ENCODE measurements at regions not wholly inside any gene's neighbourhood (a gene's known extent, or its start where the extent isn't known, plus 50 kb on each side); places are given as distances from the start of the nearest gene placed in this dataset.

DNA sequence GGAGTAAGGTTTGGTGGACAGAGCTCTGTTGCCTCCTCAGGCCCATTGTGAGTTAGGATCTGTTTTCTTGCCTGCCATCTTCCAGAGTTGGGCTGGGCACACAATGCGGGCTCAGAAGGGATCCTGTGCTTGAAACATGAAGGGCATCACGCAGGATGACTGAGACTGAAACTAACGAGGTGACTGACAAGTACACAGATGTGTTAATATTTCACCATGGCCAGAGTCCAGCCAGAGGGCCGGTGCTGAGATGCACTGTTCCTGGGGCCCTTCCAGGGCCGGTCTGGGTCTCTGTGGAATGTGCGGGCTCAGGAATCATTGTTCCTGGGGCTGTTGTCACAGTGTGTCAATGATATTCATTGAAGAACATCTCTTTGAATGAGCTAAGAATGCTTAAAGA lies 163.7 kb downstream of the URI1 start:
- no peak overlapping the region for H4K5ac ChIP-seq (ENCODE audit: low read depth, low read length)
- no peak overlapping the region for H3K14ac ChIP-seq (replicated peaks; ENCODE audit: low read depth, low read length)
- H3K4me1 ChIP-seq (ENCODE audit: control insufficient read depth, insufficient read depth, low read length): no peaks in the 10 kb centered on the region
- H3K79me1 ChIP-seq (ENCODE audit: low read depth in 1 of 2, low read length in 2 of 2): no peaks in the 10 kb centered on the region
- no peak overlapping the region for H4K91ac ChIP-seq (ENCODE audit: insufficient read depth, low read depth, low read length)
- dilution Hi-C loops (cut with HindIII; ENCODE audit: low sequenced_read_pairs, unreplicated experiment): no loop called here
- no peaks in the 10 kb centered on the region for H3K36me3 ChIP-seq (ENCODE audit: control insufficient read depth, insufficient read depth, low read length)
- no peak overlapping the region for H4K8ac ChIP-seq (ENCODE audit: low read depth in 2 of 2, low read length in 2 of 2)
- no peak overlapping the region for H3K56ac ChIP-seq (ENCODE audit: extremely low read depth, insufficient read depth, low read length)
- TF ChIP-seq, protein P1, sequence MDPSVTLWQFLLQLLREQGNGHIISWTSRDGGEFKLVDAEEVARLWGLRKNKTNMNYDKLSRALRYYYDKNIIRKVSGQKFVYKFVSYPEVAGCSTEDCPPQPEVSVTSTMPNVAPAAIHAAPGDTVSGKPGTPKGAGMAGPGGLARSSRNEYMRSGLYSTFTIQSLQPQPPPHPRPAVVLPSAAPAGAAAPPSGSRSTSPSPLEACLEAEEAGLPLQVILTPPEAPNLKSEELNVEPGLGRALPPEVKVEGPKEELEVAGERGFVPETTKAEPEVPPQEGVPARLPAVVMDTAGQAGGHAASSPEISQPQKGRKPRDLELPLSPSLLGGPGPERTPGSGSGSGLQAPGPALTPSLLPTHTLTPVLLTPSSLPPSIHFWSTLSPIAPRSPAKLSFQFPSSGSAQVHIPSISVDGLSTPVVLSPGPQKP (IDR thresholded peaks at IDR 0.05; ENCODE audit: borderline replicate concordance, low read depth, low read length): no peak
- TF ChIP-seq CHD1 (IDR thresholded peaks at IDR 0.05; ENCODE audit: low read depth, low read length) (no peak), POLR2A (IDR thresholded peaks at IDR 0.05; ENCODE audit: low read depth, low read length) (no peak), SMC3 (IDR thresholded peaks at IDR 0.05; ENCODE audit: low read depth, low read length) (no peak), RCOR1 (IDR thresholded peaks at IDR 0.05; ENCODE audit: insufficient replicate concordance, low read length) (no peak), FOS (IDR thresholded peaks at IDR 0.05; ENCODE audit: low read depth, low read length) (no peak), RFX5 (IDR thresholded peaks at IDR 0.05; ENCODE audit: low read depth, low read length) (no peak), CEBPB (IDR thresholded peaks at IDR 0.05; ENCODE audit: low read depth, low read length) (no peak), RAD21 (IDR thresholded peaks at IDR 0.05; ENCODE audit: low read length) (no peak), MAZ (IDR thresholded peaks at IDR 0.05; ENCODE audit: borderline replicate concordance, low read depth, low read length) (no peak), NFE2L2 (IDR thresholded peaks at IDR 0.05; ENCODE audit: low read depth, low read length) (no peak), MAFK (IDR thresholded peaks at IDR 0.05; ENCODE audit: low read depth, low read length) (no peak), BHLHE40 (IDR thresholded peaks at IDR 0.05; ENCODE audit: low read depth, low read length) (no peak), MXI1 (IDR thresholded peaks at IDR 0.05; ENCODE audit: borderline replicate concordance, low read depth, low read length) (no peak)
- TF ChIP-seq, protein P2, sequence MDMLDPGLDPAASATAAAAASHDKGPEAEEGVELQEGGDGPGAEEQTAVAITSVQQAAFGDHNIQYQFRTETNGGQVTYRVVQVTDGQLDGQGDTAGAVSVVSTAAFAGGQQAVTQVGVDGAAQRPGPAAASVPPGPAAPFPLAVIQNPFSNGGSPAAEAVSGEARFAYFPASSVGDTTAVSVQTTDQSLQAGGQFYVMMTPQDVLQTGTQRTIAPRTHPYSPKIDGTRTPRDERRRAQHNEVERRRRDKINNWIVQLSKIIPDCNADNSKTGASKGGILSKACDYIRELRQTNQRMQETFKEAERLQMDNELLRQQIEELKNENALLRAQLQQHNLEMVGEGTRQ (IDR thresholded peaks at IDR 0.05; ENCODE audit: low read depth, low read length): no peak
- H3K23ac ChIP-seq (ENCODE audit: low read depth, low read length): no peak overlapping the region
- H2AFZ ChIP-seq (replicated peaks; ENCODE audit: low read length, poor library complexity): no peak overlapping the region
- CTCF ChIA-PET: no interaction called here
- no peak overlapping the region for H3K4me2 ChIP-seq (ENCODE audit: low read depth, low read length)
- ATAC-seq (ENCODE audit: low read depth) (no peak), DNase-seq (no peak)
- H3K18ac ChIP-seq (ENCODE audit: low read depth, low read length): no peak overlapping the region
- H2BK120ac ChIP-seq (ENCODE audit: low read depth, low read length): no peak overlapping the region
- POLR2A ChIA-PET (ENCODE audit: unreplicated experiment): interaction anchor here (0.5 kb wide), 1 partner anchor 108 kb away, joined by 5 read pairs; no protein-coding TSS in a partner anchor
- H2AK9ac ChIP-seq (replicated peaks; ENCODE audit: low read depth, low read length, poor library complexity): no peak overlapping the region
- no peaks in the 10 kb centered on the region for H3K9me1 ChIP-seq (ENCODE audit: insufficient read depth, low read length)
- H2BK20ac ChIP-seq (ENCODE audit: low read depth, low read length): no peak overlapping the region
- in situ Hi-C loops (cut with MboI; ENCODE audit: low sequenced_read_pairs): no loop called here
- intact Hi-C loops (cut with micrococcal nuclease): no loop called here
- no peak overlapping the region for H3K27ac ChIP-seq (ENCODE audit: insufficient read depth, low read length)
- H3K27me3 ChIP-seq (ENCODE audit: control insufficient read depth, insufficient read depth, low read length): no peaks in the 10 kb centered on the region
- no peak overlapping the region for H2BK5ac ChIP-seq (ENCODE audit: low read depth, low read length, poor library complexity, severe bottlenecking)
- no peak overlapping the region for H3K9ac ChIP-seq (ENCODE audit: low read depth, low read length)
- peaks cover 11% of the 10 kb centered on the region for H3K9me3 ChIP-seq (ENCODE audit: control insufficient read depth, insufficient read depth, low read length)
- H3K4me3 ChIP-seq (ENCODE audit: insufficient read depth, low read depth, low read length): no peak overlapping the region
- H2BK15ac ChIP-seq (ENCODE audit: low read depth, low read length): no peak overlapping the region
- no TSS peak for BruUV-seq (replicated peaks)
- H2AK5ac ChIP-seq (ENCODE audit: low read depth, low read length): no peak overlapping the region
- WGBS, 2 experiments (ENCODE audit: extremely low coverage in 2 of 2, insufficient read length in 1 of 2): 13% methylated on average over 3 of the region's 6 CpGs; no CpG with 5 or more reads in 1 of the 2 experiments
- H3K4ac ChIP-seq (ENCODE audit: low read depth, low read length): no peak overlapping the region
- no peaks in the 10 kb centered on the region for H4K20me1 ChIP-seq (ENCODE audit: insufficient read depth, low read length)

Data from IMR-90 (cell line).